WI38 (cell line): ENCODE measurements at regions not wholly inside any gene's neighbourhood (a gene's known extent, or its start where the extent isn't known, plus 50 kb on each side); places are given as distances from the start of the nearest gene placed in this dataset.

Source experiments
- H3K4me3 ChIP-seq: 2 replicates; pipeline ENCODE4 v1.5.1; 2011; ENCODE audit warnings: low read depth, mild to moderate bottlenecking, control low read depth, low read length
- TF ChIP-seq, protein P1 (sequence below): IDR thresholded peaks from 2 replicates; pipeline ENCODE4 v1.5.1; 2012; ENCODE audit warnings: low read depth, mild to moderate bottlenecking, control low read depth, low read length

DNA sequence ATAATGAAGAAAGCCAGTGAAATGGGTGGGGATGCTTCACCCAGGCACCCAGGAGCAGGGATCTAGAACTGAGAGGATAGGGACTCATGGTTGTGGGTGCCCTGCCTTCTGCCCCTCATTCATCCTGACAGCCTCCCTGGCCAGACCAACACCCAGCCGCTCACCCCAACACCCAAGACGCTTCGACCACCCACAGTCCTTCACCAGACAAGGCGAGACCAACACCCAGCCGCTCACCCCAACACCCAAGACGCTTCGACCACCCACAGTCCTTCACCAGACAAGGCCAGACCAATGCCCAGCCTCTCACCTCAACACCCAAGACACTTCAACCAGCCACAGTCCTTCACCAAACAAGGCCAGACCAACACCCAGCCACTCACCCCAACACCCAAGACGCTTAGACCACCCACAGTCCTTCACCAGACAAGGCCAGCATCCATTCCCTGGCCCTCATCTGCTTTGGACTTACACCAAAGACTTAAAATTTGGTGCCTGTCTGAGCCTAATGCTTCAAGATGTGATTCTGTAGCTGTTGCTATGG is 131.5 kb downstream of the ANKRD60 start:
- no peak overlapping the region for H3K4me3 ChIP-seq
- TF ChIP-seq, protein P1, sequence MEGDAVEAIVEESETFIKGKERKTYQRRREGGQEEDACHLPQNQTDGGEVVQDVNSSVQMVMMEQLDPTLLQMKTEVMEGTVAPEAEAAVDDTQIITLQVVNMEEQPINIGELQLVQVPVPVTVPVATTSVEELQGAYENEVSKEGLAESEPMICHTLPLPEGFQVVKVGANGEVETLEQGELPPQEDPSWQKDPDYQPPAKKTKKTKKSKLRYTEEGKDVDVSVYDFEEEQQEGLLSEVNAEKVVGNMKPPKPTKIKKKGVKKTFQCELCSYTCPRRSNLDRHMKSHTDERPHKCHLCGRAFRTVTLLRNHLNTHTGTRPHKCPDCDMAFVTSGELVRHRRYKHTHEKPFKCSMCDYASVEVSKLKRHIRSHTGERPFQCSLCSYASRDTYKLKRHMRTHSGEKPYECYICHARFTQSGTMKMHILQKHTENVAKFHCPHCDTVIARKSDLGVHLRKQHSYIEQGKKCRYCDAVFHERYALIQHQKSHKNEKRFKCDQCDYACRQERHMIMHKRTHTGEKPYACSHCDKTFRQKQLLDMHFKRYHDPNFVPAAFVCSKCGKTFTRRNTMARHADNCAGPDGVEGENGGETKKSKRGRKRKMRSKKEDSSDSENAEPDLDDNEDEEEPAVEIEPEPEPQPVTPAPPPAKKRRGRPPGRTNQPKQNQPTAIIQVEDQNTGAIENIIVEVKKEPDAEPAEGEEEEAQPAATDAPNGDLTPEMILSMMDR, result no peak

DNA sequence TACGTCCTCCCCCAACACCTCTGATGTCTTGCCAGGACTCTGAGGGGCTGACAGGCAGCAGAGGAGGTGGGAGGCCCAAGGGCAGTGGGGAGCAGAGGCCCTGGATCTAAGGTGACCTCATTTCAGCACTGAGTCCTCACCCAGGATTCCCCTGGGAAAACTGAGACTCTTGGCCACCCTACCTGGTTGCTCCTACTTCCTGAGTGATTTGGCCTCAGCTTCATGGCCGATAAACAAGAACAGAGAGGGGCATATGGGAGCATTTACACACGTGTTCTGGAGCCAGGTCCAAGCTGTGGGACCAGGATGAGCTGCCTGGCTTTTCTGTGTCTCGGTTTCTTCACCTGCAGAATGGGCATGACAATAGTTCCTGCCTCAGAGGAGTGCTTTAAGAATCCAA is 133.8 kb downstream of the ANKRD60 start:
- TF ChIP-seq, protein P1, result no peak
- H3K4me3 ChIP-seq, result no peak overlapping the region

DNA sequence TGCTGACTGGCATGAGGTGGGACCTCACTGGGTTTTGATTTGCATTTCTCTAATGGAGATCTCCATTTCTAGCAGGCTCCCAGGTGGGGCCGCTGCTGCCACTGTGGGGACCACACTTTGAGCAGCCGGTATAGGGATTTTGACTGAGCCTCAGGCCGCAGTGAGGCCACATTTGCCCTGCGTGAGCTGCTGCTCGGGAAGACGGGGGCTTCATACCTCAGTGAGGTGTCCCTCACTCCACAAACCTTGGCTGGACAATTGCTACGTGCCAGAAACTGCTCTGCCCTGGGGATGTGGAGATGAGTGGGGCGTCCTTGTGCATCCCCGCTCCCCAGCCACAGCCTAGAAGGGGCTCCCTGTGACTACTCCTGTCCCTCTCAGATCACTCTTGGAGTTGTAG is 134.3 kb downstream of the ANKRD60 start:
- TF ChIP-seq, protein P1, result no peak
- H3K4me3 ChIP-seq, result no peak overlapping the region

DNA sequence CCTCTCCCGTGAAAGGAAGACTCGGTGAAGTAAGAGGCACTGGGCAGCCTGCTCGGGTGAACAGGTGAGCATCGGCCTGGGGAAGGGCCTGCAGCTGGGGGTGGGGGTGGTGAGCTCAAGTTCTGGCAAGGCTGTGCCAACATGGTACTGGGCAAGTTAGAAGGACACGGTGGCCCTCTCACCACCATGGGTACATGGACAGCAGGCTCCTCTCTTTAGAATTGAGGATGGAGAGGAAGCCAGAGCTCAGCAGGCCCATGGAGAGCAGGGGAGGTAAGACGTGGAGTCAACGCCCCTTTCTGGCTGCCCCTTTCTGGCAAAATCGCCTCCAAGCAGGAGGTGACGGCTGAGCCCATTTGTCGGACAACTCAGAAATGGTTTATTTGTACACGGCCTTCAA is 135.6 kb downstream of the ANKRD60 start:
- H3K4me3 ChIP-seq, result no peak overlapping the region
- TF ChIP-seq, protein P1, result no peak

DNA sequence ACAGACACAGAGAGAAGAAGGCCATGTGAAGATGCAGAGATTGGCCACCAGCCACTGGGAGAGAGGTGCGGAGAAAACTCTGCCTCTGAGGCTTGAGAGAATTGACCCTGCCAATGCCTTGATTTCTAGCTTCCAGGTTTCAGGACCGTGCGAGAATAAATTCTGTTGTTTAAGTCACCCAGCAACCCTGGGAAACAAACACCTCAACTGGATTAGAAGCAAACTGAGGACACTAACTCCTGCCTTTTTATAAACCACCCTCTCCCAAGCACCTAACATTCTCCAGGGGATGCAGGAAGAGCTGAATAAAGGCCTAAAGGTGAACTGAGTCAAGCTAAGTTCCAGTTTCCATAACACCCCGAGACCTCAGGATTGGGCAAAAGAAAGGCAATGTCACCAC is 136.1 kb downstream of the ANKRD60 start:
- no peak overlapping the region for H3K4me3 ChIP-seq
- TF ChIP-seq, protein P1, result no peak

DNA sequence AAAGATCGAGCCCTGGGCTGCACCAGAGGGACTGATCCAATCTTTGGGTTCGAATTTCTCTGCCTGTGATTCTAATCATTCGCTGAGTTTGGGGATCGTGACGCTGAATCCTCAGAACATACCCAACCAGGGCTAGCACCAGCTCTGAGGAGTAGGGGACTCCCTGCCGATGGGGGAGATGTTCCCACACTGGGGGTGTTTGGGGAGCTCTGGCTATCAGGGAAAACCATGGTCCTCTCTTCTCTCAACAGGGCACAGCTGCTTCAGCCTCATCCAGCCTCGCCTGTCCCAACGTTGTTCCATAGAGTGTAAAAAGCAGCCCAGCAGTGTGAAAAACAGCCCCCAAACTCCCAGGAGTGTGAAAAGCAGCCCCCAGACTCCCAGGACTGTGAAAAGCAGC is 136.6 kb downstream of the ANKRD60 start:
- H3K4me3 ChIP-seq, result no peak overlapping the region
- TF ChIP-seq, protein P1, result no peak

DNA sequence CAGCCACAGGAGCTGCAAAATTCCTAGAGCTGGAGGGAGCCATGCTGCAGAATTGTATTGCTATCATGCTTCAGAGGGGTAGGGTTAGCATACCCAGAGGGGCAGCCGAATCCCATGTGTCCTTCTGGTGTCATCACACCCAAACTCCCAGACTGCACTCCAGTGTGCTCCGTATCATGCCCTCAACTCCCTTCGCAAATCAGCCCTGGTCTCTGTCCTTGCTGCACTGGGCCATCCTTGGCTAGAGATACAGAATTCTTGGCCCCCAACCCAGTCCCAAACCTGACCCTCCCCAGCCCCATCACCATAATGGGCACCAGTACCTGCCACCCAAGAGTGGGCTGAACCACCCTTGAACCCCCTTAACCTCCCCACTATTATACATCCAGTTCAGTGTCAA is 138.3 kb downstream of the ANKRD60 start:
- H3K4me3 ChIP-seq, result no peak overlapping the region
- TF ChIP-seq, protein P1, result no peak
